ENCODE measurements at regions not wholly inside any gene's neighbourhood (a gene's known extent, or its start where the extent isn't known, plus 50 kb on each side); places are given as distances from the start of the nearest gene placed in this dataset.

- H3K9me3 ChIP-seq (ENCODE audit: control insufficient read depth, insufficient read depth, low read length), result no peaks in the 10 kb centered on the region
- no peaks in the 10 kb centered on the region for H3K36me3 ChIP-seq (ENCODE audit: control insufficient read depth, low read length)
- no peaks in the 10 kb centered on the region for H3K4me1 ChIP-seq (ENCODE audit: control insufficient read depth, low read length)
- H3K27me3 ChIP-seq (ENCODE audit: control insufficient read depth, low read length), result no peaks in the 10 kb centered on the region
- no peaks in the 10 kb centered on the region for H3F3A ChIP-seq (ENCODE audit: control insufficient read depth, insufficient read depth)
- H3K9me2 ChIP-seq (replicated peaks; ENCODE audit: control insufficient read depth, low read length), result no peaks in the 10 kb centered on the region
- no peak overlapping the region for H3K4me3 ChIP-seq (ENCODE audit: low read length)
- H3K4me2 ChIP-seq (ENCODE audit: low read length), result no peak overlapping the region
- no peak overlapping the region for H3K27ac ChIP-seq (ENCODE audit: low read depth, low read length)
- TF ChIP-seq CTCF (IDR thresholded peaks at IDR 0.05; ENCODE audit: low read depth, low read length, poor library complexity, severe bottlenecking), result no peak
- no peak for TF ChIP-seq EZH2phosphoT487 (IDR thresholded peaks at IDR 0.05; ENCODE audit: borderline replicate concordance, low read length)
- H4K20me1 ChIP-seq (ENCODE audit: control insufficient read depth, insufficient read depth, low read depth, low read length), result no peaks in the 10 kb centered on the region
- H3K79me2 ChIP-seq (ENCODE audit: control insufficient read depth, low read length), result no peaks in the 10 kb centered on the region
Observed at GRCh38 chr18:65468881-65469280, 281.9 kb upstream of the CDH7 start.

- Histone ChIP-seq H3K9me3 (ENCODE audit: control insufficient read depth, insufficient read depth, low read length) (no peaks in the 10 kb centered on the region), H3K79me2 (ENCODE audit: control insufficient read depth, low read length) (no peaks in the 10 kb centered on the region), H3F3A (ENCODE audit: control insufficient read depth, insufficient read depth) (no peaks in the 10 kb centered on the region), H3K4me1 (ENCODE audit: control insufficient read depth, low read length) (no peaks in the 10 kb centered on the region), H3K36me3 (ENCODE audit: control insufficient read depth, low read length) (no peaks in the 10 kb centered on the region), H4K20me1 (ENCODE audit: control insufficient read depth, insufficient read depth, low read depth, low read length) (no peaks in the 10 kb centered on the region), H3K4me2 (ENCODE audit: low read length) (no peak overlapping the region), H3K4me3 (ENCODE audit: low read length) (no peak overlapping the region), H3K27ac (ENCODE audit: low read depth, low read length) (no peak overlapping the region), H3K27me3 (ENCODE audit: control insufficient read depth, low read length) (no peaks in the 10 kb centered on the region), H3K9me2 (replicated peaks; ENCODE audit: control insufficient read depth, low read length) (no peaks in the 10 kb centered on the region)
- TF ChIP-seq CTCF (IDR thresholded peaks at IDR 0.05; ENCODE audit: low read depth, low read length, poor library complexity, severe bottlenecking) (no peak), EZH2phosphoT487 (IDR thresholded peaks at IDR 0.05; ENCODE audit: borderline replicate concordance, low read length) (no peak)
Observed at GRCh38 chr18:65464361-65464760, 286.5 kb upstream of the CDH7 start.

- Histone ChIP-seq H3K79me2 (ENCODE audit: control insufficient read depth, low read length) (no peaks in the 10 kb centered on the region), H3K9me3 (ENCODE audit: control insufficient read depth, insufficient read depth, low read length) (no peaks in the 10 kb centered on the region), H3F3A (ENCODE audit: control insufficient read depth, insufficient read depth) (no peaks in the 10 kb centered on the region), H3K27ac (ENCODE audit: low read depth, low read length) (no peak overlapping the region), H3K9me2 (replicated peaks; ENCODE audit: control insufficient read depth, low read length) (no peaks in the 10 kb centered on the region), H3K4me2 (ENCODE audit: low read length) (no peak overlapping the region), H3K4me1 (ENCODE audit: control insufficient read depth, low read length) (no peaks in the 10 kb centered on the region), H4K20me1 (ENCODE audit: control insufficient read depth, insufficient read depth, low read depth, low read length) (no peaks in the 10 kb centered on the region), H3K36me3 (ENCODE audit: control insufficient read depth, low read length) (no peaks in the 10 kb centered on the region), H3K27me3 (ENCODE audit: control insufficient read depth, low read length) (no peaks in the 10 kb centered on the region), H3K4me3 (ENCODE audit: low read length) (no peak overlapping the region)
- TF ChIP-seq CTCF (IDR thresholded peaks at IDR 0.05; ENCODE audit: low read depth, low read length, poor library complexity, severe bottlenecking), result no peak
- no peak for TF ChIP-seq EZH2phosphoT487 (IDR thresholded peaks at IDR 0.05; ENCODE audit: borderline replicate concordance, low read length)
Observed at GRCh38 chr18:65459741-65460140, 291.1 kb upstream of the CDH7 start.

GRCh38 chr18:65458871-65459270, 291.9 kb upstream of the CDH7 start:
- no peaks in the 10 kb centered on the region for H3K79me2 ChIP-seq (ENCODE audit: control insufficient read depth, low read length)
- H3K9me2 ChIP-seq (replicated peaks; ENCODE audit: control insufficient read depth, low read length), result no peaks in the 10 kb centered on the region
- no peaks in the 10 kb centered on the region for H3K9me3 ChIP-seq (ENCODE audit: control insufficient read depth, insufficient read depth, low read length)
- no peak overlapping the region for H3K4me2 ChIP-seq (ENCODE audit: low read length)
- H4K20me1 ChIP-seq (ENCODE audit: control insufficient read depth, insufficient read depth, low read depth, low read length), result no peaks in the 10 kb centered on the region
- no peaks in the 10 kb centered on the region for H3K27me3 ChIP-seq (ENCODE audit: control insufficient read depth, low read length)
- no peak for TF ChIP-seq CTCF (IDR thresholded peaks at IDR 0.05; ENCODE audit: low read depth, low read length, poor library complexity, severe bottlenecking)
- no peak for TF ChIP-seq EZH2phosphoT487 (IDR thresholded peaks at IDR 0.05; ENCODE audit: borderline replicate concordance, low read length)
- H3K4me3 ChIP-seq (ENCODE audit: low read length), result no peak overlapping the region
- H3K36me3 ChIP-seq (ENCODE audit: control insufficient read depth, low read length), result no peaks in the 10 kb centered on the region
- no peaks in the 10 kb centered on the region for H3F3A ChIP-seq (ENCODE audit: control insufficient read depth, insufficient read depth)
- H3K4me1 ChIP-seq (ENCODE audit: control insufficient read depth, low read length), result no peaks in the 10 kb centered on the region
- no peak overlapping the region for H3K27ac ChIP-seq (ENCODE audit: low read depth, low read length)
